ENCODE measurements at regions not wholly inside any gene's neighbourhood (a gene's known extent, or its start where the extent isn't known, plus 50 kb on each side); places are given as distances from the start of the nearest gene placed in this dataset.

DNA sequence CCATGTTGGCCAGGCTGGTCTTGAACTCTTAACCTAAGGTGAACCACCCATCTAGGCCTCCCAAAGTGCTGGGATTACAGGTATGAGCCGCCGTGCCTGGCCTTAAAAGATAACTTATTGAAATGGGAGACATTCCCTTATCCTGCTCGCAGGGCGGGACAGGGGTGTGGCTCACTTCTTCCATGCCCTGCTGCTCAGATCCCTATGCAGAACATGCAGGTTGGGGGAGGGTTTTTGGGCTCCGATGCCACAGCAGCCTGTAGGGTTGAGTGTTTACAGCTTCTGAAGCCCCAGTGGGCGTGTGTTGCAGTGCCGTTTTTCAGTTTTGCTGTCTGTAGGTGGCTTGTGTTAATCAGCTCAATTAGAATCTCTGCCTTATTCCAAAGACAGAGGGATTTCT is 108.0 kb upstream of the BRINP1 start:
- H3K27ac Mint-ChIP-seq, result no peak overlapping the region
- H3K27me3 Mint-ChIP-seq, result no peaks in the 10 kb centered on the region
- TF ChIP-seq, protein P1, sequence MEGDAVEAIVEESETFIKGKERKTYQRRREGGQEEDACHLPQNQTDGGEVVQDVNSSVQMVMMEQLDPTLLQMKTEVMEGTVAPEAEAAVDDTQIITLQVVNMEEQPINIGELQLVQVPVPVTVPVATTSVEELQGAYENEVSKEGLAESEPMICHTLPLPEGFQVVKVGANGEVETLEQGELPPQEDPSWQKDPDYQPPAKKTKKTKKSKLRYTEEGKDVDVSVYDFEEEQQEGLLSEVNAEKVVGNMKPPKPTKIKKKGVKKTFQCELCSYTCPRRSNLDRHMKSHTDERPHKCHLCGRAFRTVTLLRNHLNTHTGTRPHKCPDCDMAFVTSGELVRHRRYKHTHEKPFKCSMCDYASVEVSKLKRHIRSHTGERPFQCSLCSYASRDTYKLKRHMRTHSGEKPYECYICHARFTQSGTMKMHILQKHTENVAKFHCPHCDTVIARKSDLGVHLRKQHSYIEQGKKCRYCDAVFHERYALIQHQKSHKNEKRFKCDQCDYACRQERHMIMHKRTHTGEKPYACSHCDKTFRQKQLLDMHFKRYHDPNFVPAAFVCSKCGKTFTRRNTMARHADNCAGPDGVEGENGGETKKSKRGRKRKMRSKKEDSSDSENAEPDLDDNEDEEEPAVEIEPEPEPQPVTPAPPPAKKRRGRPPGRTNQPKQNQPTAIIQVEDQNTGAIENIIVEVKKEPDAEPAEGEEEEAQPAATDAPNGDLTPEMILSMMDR (IDR thresholded peaks at IDR 0.05), result no peak
- ChIA-PET POLR2A (no interaction called here), CTCF (no interaction called here)
- H3K36me3 Mint-ChIP-seq (ENCODE audit: low read depth), result no peaks in the 10 kb centered on the region
- ATAC-seq (ENCODE audit: low read depth) (no peak), DNase-seq (no peak)
- intact Hi-C loops (cut with micrococcal nuclease), result no loop called here
- H3K4me3 Mint-ChIP-seq, result no peak overlapping the region
- H3K9me3 Mint-ChIP-seq, result peaks cover 3% of the 10 kb centered on the region
- no peaks in the 10 kb centered on the region for H3K4me1 Mint-ChIP-seq

- Mint-ChIP-seq H3K27ac (no peak overlapping the region), H3K36me3 (ENCODE audit: low read depth) (no peaks in the 10 kb centered on the region), H3K4me3 (no peak overlapping the region), H3K4me1 (no peaks in the 10 kb centered on the region), H3K27me3 (no peaks in the 10 kb centered on the region), H3K9me3 (no peaks in the 10 kb centered on the region)
- TF ChIP-seq, protein P1 (IDR thresholded peaks at IDR 0.05), result no peak
- DNase-seq, result no peak
- intact Hi-C loops (cut with micrococcal nuclease), result no loop called here
- ChIA-PET CTCF (no interaction called here), POLR2A (no interaction called here)
- no peak for ATAC-seq (ENCODE audit: low read depth)
Observed at GRCh38 chr9:119458068-119458467, 88.8 kb upstream of the BRINP1 start.

- no peak overlapping the region for H3K4me3 Mint-ChIP-seq
- intact Hi-C loops (cut with micrococcal nuclease), result no loop called here
- no peaks in the 10 kb centered on the region for H3K27me3 Mint-ChIP-seq
- no peaks in the 10 kb centered on the region for H3K36me3 Mint-ChIP-seq (ENCODE audit: low read depth)
- DNase-seq (no peak), ATAC-seq (ENCODE audit: low read depth) (no peak)
- TF ChIP-seq, protein P1 (IDR thresholded peaks at IDR 0.05), result no peak
- H3K4me1 Mint-ChIP-seq, result no peaks in the 10 kb centered on the region
- peaks cover 4% of the 10 kb centered on the region for H3K9me3 Mint-ChIP-seq
- no peak overlapping the region for H3K27ac Mint-ChIP-seq
- ChIA-PET CTCF (no interaction called here), POLR2A (no interaction called here)
Observed at GRCh38 chr9:119453980-119454379, 84.7 kb upstream of the BRINP1 start.

DNA sequence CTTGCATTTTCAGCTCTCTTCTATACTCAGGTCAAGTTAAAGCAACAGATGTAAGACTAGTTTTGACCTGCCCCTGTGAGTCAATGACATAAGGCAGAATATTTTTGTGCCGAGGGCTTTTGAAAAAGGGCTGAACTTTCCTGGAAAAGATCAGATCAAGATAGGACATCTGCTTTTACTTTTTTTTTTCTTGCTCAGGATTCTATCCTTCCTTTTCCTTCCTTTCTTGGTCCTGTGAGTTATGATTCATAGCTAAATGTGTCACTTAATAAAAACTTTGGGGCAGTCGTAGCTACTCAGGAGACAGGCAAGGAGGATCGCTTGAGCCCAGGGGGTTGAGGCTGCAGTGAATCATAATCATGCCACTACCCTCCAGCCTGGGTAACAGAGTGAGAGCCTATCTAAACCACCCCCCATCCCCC is 84.3 kb upstream of the BRINP1 start:
- Mint-ChIP-seq H3K9me3 (peaks cover 4% of the 10 kb centered on the region), H3K27me3 (no peaks in the 10 kb centered on the region), H3K4me1 (no peaks in the 10 kb centered on the region), H3K4me3 (no peak overlapping the region), H3K36me3 (ENCODE audit: low read depth) (no peaks in the 10 kb centered on the region), H3K27ac (no peak overlapping the region)
- DNase-seq (no peak), ATAC-seq (ENCODE audit: low read depth) (no peak)
- ChIA-PET CTCF (no interaction called here), POLR2A (no interaction called here)
- intact Hi-C loops (cut with micrococcal nuclease), result no loop called here
- TF ChIP-seq, protein P1 (IDR thresholded peaks at IDR 0.05), result no peak

GRCh38 chr9:119451426-119451825 is 82.2 kb upstream of the BRINP1 start:
- POLR2A ChIA-PET, result no interaction called here
- H3K9me3 Mint-ChIP-seq, result peaks cover 4% of the 10 kb centered on the region
- CTCF ChIA-PET, result no interaction called here
- TF ChIP-seq, protein P1 (IDR thresholded peaks at IDR 0.05), result no peak
- H3K4me3 Mint-ChIP-seq, result no peak overlapping the region
- no peaks in the 10 kb centered on the region for H3K4me1 Mint-ChIP-seq
- no peaks in the 10 kb centered on the region for H3K27me3 Mint-ChIP-seq
- no peak for DNase-seq
- no peak overlapping the region for H3K27ac Mint-ChIP-seq
- no peaks in the 10 kb centered on the region for H3K36me3 Mint-ChIP-seq (ENCODE audit: low read depth)
- intact Hi-C loops (cut with micrococcal nuclease), result no loop called here
- ATAC-seq (ENCODE audit: low read depth), result no peak

Measured in activated B cell treated with CpG ODN at 0.5 μM for 24 hours (primary cell).